IMR-90 (cell line): ENCODE measurements at regions not wholly inside any gene's neighbourhood (a gene's known extent, or its start where the extent isn't known, plus 50 kb on each side); places are given as distances from the start of the nearest gene placed in this dataset.

Experiments
- BHLHE40 ChIP-seq: fragments of 150-350 bp; IDR thresholded peaks from 2 replicates; pipeline ENCODE4 v1.6.1; 2016; ENCODE audit warnings: mild to moderate bottlenecking, low read depth, low read length
- CEBPB ChIP-seq: IDR thresholded peaks from 2 replicates; pipeline ENCODE4 v1.6.1; 2012; ENCODE audit warnings: low read depth, low read length, improper control_type of control experiment
- CHD1 ChIP-seq: IDR thresholded peaks from 2 replicates; pipeline ENCODE4 v1.6.1; 2012; ENCODE audit warnings: low read depth, low read length, improper control_type of control experiment
- FOS ChIP-seq: fragments of 150-350 bp; IDR thresholded peaks from 2 replicates; pipeline ENCODE4 v1.6.1; 2016; ENCODE audit warnings: low read depth, low read length
- MAFK ChIP-seq: IDR thresholded peaks from 2 replicates; pipeline ENCODE4 v1.6.1; 2012; ENCODE audit warnings: low read depth, low read length, improper control_type of control experiment
- MAZ ChIP-seq: IDR thresholded peaks from 2 replicates; pipeline ENCODE4 v1.6.1; 2012; ENCODE audit warnings: low read depth, mild to moderate bottlenecking, low read length, improper control_type of control experiment, moderate library complexity, borderline replicate concordance
- MXI1 ChIP-seq: IDR thresholded peaks from 2 replicates; pipeline ENCODE4 v1.6.1; 2012; ENCODE audit warnings: low read depth, mild to moderate bottlenecking, low read length, moderate library complexity, borderline replicate concordance
- POLR2A ChIP-seq: IDR thresholded peaks from 2 replicates; pipeline ENCODE4 v1.6.1; 2012; ENCODE audit warnings: mild to moderate bottlenecking, low read depth, low read length
- RAD21 ChIP-seq: IDR thresholded peaks from 2 replicates; pipeline ENCODE4 v1.6.1; 2012; ENCODE audit warnings: low read length, improper control_type of control experiment
- RCOR1 ChIP-seq: IDR thresholded peaks from 2 replicates; pipeline ENCODE4 v1.6.1; 2012; ENCODE audit warnings: mild to moderate bottlenecking, low read length, improper control_type of control experiment; ENCODE audit not compliant: insufficient replicate concordance
- RFX5 ChIP-seq: IDR thresholded peaks from 2 replicates; pipeline ENCODE4 v1.8.0; 2012; ENCODE audit warnings: low read depth, mild to moderate bottlenecking, low read length, moderate library complexity
- TF ChIP-seq, protein P1 (sequence below): conservative IDR thresholded peaks from 2 replicates; pipeline ENCODE4 v1.5.1; 2012; ENCODE audit warnings: mild to moderate bottlenecking, low read depth, low read length, improper control_type of control experiment
- TF ChIP-seq, protein P2 (sequence below): fragments of 150-350 bp; IDR thresholded peaks from 2 replicates; pipeline ENCODE4 v1.6.1; 2016; ENCODE audit warnings: low read depth, mild to moderate bottlenecking, low read length, moderate library complexity, borderline replicate concordance
- TF ChIP-seq, protein P3 (sequence below): fragments of 150-350 bp; IDR thresholded peaks from 2 replicates; pipeline ENCODE4 v1.6.1; 2017; ENCODE audit warnings: mild to moderate bottlenecking, antibody characterized with exemption, low read length, low read depth

DNA sequence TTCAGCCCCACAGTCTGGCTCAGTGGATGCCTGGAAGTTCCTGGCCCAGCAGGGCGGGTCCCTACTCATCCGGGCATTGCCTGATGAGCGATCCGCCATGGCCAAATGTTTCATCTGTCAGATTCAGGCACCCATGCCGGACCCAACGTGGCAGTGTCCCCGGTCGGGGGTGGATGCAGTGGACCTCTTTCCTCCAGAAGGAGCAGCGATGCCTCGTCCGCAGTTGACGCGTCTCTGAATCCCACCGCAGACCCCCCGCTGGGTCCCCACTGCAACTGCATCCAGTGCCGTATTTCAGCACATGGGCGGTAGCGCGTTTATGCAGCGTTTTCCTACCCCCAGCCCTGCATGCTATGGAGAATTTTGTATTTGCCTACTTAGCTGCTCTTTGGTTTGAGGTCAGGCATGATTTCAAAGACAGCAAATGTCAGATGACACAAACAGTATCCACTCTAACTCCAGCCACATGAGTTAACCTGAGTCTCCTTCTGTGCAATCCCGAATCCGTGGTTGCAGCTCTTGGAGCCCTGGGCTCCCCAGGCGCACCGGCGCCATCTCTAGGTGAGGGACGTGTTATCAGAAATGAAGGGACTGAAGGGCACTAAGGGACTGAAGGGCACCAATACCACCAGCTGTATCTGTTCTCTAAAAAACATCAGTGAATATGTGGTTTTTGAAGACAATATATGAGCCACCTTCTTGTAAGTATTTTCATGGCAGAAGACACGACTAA is 72.6 kb upstream of the THBS2 start:
- TF ChIP-seq POLR2A (no peak), BHLHE40 (no peak), RFX5 (no peak), CEBPB (no peak), MXI1 (no peak), RAD21 (peak; percentile 66), MAZ (no peak), RCOR1 (no peak), MAFK (no peak), CHD1 (no peak), FOS (no peak)
- TF ChIP-seq, protein P1, sequence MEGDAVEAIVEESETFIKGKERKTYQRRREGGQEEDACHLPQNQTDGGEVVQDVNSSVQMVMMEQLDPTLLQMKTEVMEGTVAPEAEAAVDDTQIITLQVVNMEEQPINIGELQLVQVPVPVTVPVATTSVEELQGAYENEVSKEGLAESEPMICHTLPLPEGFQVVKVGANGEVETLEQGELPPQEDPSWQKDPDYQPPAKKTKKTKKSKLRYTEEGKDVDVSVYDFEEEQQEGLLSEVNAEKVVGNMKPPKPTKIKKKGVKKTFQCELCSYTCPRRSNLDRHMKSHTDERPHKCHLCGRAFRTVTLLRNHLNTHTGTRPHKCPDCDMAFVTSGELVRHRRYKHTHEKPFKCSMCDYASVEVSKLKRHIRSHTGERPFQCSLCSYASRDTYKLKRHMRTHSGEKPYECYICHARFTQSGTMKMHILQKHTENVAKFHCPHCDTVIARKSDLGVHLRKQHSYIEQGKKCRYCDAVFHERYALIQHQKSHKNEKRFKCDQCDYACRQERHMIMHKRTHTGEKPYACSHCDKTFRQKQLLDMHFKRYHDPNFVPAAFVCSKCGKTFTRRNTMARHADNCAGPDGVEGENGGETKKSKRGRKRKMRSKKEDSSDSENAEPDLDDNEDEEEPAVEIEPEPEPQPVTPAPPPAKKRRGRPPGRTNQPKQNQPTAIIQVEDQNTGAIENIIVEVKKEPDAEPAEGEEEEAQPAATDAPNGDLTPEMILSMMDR: peak; percentile 51
- TF ChIP-seq, protein P2, sequence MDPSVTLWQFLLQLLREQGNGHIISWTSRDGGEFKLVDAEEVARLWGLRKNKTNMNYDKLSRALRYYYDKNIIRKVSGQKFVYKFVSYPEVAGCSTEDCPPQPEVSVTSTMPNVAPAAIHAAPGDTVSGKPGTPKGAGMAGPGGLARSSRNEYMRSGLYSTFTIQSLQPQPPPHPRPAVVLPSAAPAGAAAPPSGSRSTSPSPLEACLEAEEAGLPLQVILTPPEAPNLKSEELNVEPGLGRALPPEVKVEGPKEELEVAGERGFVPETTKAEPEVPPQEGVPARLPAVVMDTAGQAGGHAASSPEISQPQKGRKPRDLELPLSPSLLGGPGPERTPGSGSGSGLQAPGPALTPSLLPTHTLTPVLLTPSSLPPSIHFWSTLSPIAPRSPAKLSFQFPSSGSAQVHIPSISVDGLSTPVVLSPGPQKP: no peak
- TF ChIP-seq, protein P3, sequence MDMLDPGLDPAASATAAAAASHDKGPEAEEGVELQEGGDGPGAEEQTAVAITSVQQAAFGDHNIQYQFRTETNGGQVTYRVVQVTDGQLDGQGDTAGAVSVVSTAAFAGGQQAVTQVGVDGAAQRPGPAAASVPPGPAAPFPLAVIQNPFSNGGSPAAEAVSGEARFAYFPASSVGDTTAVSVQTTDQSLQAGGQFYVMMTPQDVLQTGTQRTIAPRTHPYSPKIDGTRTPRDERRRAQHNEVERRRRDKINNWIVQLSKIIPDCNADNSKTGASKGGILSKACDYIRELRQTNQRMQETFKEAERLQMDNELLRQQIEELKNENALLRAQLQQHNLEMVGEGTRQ: no peak
